Fibroblast of gingiva (primary cell): ENCODE measurements at regions not wholly inside any gene's neighbourhood (a gene's known extent, or its start where the extent isn't known, plus 50 kb on each side); places are given as distances from the start of the nearest gene placed in this dataset.

Experiments
- DNase-seq: peaks from one replicate; pipeline ENCODE4 v3.0.0-alpha.2; 2011; ENCODE audit warnings: low read depth

DNA sequence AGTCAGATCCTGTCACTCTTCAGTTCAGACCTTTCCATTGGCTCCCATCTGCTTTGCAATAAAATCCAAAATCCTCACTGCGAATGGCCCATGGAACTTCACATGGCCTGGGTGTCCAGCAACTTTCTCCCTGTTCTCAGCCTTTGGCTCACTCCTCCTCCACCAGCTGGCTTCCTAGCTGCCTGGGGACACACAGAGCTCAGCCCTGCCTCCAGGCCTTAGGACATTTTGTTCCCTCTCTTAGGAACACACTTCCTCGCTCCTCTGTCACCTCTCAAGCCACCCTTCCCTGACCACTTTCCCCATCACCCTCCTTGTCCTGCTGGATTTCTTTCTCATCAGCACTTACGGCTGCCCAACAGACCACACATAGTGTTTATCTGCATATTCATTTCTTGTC, 419.6 kb downstream of the MED13L start:
- DNase-seq, result no peak

- DNase-seq, result no peak
Measured at GRCh38 chr12:115857160-115857920, 420.2 kb downstream of the MED13L start.

GRCh38 chr12:115852054-115852453, 425.4 kb downstream of the MED13L start:
- no peak for DNase-seq

DNA sequence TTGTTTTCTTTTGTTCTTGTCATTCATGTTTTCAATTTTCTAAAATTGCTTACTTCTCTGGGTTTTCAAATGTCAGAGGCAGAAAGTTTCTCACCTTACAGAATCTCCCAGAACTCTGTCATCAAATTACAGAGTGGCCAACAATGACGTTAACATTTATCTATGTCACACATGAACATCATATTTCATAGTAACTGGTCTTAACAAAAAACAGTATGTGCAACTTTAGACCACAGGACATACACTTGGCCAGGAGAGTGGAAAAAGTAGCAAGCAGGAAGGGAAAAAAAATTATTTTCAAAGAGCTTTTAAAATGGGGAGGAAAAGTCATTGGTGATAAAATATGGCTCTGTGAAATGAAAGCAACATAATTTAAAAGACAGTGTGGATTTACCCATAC, 426.5 kb downstream of the MED13L start:
- no peak for DNase-seq

DNA sequence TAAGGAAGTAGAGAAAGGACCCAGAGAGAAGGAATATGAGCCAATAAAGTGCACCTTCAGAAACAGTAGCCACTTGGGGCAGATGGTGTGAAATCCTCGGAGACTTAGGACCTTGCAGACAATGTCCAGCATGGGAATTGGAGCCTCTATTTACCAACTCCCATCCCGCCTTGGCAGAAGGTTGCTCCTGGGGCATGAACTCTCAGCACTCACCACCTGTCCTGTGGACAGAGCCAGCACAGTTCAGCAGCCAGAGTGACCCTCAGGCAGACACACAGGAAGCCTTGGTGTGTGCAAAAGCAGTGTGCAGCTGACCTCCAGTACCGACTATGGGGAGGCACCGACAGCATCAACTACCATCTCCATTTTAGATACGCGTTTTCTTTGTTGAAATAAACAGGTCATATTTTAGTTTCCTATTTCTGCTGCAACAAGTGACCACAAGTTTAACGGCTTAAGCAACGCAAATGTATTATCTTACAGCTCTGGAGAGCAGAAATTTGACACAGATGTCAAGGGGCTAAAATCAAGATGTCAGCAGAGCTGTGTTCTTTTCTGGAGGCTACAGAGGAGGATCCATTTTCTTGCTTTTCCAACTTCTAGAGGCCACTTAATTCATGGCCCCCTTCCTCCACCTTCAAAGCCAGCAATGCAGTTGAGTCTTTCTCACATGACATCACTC, 428.1 kb downstream of the MED13L start:
- DNase-seq, result no peak

GRCh38 chr12:115847398-115847797, 430.1 kb downstream of the MED13L start:
- no peak for DNase-seq

DNA sequence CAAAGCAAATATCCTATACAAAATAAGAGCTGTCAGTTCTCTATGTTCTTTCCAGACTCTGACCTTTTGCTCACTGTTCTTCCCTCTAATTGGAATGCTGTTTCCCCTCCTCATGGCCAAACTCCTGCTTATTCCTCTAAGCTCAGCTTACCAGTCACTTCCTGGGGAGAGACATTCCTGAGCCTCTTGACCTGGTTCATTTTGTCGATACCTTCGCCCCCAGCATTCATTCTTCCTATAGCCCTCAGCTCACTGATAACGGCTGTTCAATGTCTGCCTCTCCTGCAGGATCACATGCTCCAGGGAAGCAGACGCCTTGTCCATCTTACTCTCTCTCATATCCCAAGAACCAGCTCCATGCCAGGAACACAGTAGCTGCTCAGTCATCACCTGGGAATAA, 431.0 kb downstream of the MED13L start:
- DNase-seq, result no peak

- DNase-seq, result no peak
Measured at GRCh38 chr12:115840159-115840558, 437.3 kb downstream of the MED13L start.

- no peak for DNase-seq
Measured at GRCh38 chr12:115838952-115839351, 438.5 kb downstream of the MED13L start.

- DNase-seq, result no peak
Measured at GRCh38 chr12:115837220-115837619, 440.3 kb downstream of the MED13L start.

DNA sequence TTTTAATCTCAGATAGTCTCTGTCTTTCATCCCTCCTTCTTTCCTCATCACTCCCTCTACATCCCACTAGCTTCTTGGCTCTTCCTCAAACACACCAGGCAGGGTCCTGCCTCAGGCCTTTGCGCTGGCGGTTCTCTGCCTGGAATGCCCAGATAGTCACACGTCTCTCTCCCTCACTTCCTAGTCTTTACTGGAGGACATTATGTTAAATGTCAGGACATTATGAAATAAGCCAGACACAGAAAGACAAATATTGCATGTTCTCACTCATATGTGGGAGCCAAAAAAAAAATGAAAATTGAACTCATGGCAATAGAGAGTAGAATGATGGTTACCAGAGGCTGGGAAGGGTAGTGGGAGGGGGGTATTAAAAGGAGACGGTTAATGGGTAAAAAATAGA, 442.0 kb downstream of the MED13L start:
- DNase-seq, result no peak

DNA sequence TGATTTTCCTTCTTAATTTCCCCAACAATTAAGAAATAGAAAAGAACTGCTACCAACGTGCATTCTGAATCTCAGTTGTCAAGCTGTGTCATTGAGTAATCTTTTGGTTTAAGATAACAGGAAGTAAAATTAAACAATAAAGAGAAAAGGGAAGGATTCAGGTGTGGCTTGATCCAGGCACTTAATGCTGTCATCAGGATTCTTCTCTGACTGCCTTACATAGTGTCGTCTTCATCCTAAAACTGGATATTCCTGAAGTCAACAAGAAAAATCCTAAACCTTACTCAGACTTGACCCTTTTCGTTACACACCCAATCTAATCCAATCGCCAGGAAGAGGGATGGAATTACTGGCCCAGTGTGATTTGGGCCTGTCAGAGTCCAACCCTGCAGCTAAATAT, 443.8 kb downstream of the MED13L start:
- no peak for DNase-seq

GRCh38 chr12:115830633-115831032, 446.9 kb downstream of the MED13L start:
- DNase-seq, result no peak

- DNase-seq, result no peak
Measured at GRCh38 chr12:115830070-115830469, 447.4 kb downstream of the MED13L start.

- DNase-seq, result no peak
Measured at GRCh38 chr12:115828168-115828567, 449.3 kb downstream of the MED13L start.

DNA sequence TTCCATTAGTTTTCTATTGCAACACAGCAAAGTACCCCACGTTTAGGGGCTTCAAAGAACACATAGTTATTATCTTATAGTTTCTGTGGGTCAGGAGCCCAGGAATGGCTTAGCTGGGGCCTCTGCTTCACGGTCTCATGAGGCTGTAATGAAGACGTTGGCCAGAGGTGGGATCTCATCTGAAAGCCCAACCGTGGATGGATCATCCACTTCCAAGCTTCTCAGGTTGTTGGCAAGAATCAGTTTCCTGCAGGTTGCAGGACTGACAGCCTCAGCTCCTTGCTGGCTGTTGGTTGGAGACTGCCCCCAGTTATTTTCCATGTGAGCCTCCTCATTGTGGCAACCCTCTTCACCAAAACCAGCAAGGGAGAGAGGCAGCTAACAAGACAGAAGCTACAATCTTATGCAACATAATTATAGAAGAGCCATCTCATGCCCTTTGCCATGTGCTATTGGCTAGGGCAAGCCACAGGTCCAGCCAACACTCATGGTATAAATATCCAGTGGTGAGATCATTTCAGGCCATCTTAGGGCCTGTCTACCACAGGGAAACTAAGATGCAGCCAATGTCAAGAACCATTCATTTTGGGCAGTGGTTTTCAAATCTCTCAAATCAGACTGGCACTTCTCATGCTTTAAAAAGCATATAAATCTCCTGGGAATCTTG, 452.4 kb downstream of the MED13L start:
- DNase-seq, result no peak

- DNase-seq, result no peak
Measured at GRCh38 chr12:115823635-115824034, 453.9 kb downstream of the MED13L start.

DNA sequence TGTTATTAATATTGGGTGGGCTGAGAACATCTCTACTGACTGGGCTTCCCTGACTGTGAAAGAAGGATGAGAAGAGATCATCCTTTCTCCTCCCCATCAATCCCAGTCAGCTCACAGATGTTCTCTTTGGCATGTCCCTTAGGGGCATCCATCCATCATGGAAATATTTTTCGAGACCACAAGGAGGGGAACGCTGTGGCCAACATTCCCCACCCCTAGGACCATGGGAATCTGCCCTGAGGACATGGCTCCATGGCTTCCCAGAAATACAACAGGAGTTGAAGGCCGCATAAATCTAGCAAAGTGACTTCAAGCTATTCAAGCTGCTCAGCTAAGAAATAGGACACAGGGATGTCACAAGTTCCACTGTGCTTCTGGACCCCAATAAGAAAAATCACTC, 456.8 kb downstream of the MED13L start:
- DNase-seq, result no peak

GRCh38 chr12:115818973-115819372, 458.5 kb downstream of the MED13L start:
- no peak for DNase-seq

- DNase-seq, result no peak
Measured at GRCh38 chr12:115817389-115817788, 460.1 kb downstream of the MED13L start.

- DNase-seq, result no peak
Measured at GRCh38 chr12:115815924-115816323, 461.6 kb downstream of the MED13L start.

DNA sequence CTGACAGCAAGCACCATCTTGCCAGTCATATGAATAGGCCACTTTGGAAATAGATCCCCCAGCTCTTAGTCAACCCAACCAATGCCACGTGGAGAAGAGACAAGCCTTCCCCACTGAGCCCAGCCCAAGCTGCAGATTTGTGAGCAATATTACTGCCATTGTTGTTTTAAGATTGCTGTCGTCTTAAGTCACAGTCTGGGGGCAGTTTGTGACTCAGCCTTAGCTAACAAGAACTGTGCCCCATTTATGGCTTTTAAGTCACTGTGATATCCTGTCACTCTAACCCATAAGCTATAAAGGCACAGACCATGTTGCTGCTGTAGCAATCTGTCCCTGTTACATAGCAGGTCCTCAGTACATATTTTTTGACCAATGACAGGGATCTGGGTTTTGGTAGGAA, 464.2 kb downstream of the MED13L start:
- no peak for DNase-seq

DNA sequence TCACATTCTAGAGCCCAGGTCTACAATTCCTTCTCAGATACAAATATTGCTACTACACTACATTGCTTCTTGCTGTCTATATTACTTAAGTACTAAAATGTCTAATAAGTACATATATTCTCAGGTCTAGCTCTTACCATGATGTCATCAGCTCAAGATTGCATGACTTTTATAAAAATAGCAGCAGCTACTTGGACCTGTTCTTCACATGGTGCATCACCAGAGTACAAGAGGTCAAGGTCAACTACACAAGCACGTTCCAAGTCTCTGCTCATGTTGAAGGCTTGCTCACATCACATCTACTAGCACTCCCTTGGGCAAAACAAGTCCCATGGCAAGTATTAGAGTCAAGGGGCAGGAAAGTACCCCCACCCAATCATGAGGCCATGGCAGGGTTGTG, 465.6 kb downstream of the MED13L start:
- no peak for DNase-seq
